COLO668 (cell line): ENCODE measurements at regions not wholly inside any gene's neighbourhood (a gene's known extent, or its start where the extent isn't known, plus 50 kb on each side); places are given as distances from the start of the nearest gene placed in this dataset.

ENCODE experiments used
- DNase-seq: peaks from one replicate; lab custom pipeline; 2025; ENCODE audit not compliant: unreplicated experiment; lab: John Stamatoyannopoulos, UW

DNA sequence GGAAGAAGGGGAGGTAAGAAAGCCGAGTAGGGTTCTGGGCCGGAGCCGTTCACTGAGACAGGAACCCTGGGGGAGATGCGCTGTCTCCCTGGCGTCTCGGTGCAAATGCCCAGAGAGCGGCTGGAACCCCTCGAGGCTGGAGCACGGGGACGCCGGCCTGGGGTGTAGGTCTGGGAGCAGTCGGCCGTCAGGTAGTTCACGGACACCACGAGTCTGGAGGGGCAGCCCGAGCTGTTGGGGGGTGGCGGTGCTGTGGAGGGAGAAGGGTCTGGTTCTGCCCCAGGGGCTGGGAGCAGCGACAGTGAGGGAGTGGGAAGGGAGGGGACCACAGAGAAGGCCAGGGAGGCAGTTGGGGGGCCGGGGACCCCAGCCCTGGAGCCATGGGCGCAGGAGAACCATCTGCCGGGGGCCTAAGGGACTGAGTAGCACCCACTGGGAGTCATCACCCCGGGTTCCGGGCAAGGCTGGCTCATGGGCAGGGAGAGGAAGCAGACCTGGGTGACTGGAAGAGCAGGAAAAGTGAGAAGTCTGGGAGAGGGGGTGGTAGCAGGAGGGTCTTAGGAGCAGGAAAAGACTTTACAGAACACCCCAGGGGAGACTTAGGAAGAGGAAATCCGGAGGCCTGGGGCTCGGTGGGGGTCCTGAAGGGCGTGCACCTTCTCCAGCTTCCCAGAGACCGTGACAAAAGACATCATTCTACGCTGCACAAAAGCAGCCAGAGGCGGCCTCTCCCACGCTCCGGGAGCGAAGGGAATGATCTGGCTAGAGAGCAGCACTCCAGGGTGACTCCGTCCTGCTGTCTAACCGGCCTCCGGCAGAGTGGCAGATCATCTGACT lies 173.1 kb upstream of the SOX1 start:
- no peak for DNase-seq

DNA sequence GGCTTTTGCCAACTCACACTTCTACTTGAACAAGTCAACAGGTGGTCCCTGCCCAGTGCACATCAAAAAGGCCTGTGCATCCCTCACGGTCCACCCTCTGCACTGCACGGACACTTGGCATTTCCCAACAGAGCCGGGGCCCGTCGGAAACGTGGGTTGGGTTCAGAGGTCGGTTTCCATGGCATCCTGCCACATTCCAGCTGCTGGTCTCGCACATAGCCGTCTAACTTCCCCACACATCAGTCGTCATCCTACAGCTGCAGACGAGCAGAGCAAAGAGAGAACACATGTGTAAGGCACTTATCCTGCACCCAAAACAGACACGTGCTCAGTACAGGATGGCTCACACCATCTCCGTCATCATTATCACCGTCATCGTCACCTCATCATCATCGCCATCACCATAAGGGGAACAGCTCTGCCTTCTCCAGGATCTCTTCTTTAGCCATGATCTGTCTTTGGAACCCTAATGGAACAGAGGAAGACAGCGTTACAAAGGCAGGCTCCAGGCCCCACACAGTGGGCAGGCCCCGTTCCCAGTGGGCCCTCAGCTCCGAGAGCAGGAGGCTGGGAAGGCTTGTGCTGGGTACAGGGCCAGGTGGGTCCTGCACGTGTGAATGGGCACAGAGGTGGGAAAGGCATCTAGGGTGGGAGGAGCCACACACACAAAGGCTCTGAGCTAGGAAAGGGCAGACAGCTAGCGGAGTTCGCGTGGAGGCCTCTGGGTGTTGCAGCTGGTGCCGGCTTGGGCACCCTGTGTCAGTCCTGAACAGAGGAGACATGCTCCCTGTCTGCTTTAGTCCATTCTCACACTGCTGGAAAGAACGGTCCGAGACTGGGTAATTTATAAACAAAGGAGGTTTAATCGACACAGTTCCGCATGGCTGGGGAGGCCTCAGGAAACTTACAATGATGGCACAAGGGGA lies 170.8 kb upstream of the SOX1 start:
- DNase-seq = no peak

DNA sequence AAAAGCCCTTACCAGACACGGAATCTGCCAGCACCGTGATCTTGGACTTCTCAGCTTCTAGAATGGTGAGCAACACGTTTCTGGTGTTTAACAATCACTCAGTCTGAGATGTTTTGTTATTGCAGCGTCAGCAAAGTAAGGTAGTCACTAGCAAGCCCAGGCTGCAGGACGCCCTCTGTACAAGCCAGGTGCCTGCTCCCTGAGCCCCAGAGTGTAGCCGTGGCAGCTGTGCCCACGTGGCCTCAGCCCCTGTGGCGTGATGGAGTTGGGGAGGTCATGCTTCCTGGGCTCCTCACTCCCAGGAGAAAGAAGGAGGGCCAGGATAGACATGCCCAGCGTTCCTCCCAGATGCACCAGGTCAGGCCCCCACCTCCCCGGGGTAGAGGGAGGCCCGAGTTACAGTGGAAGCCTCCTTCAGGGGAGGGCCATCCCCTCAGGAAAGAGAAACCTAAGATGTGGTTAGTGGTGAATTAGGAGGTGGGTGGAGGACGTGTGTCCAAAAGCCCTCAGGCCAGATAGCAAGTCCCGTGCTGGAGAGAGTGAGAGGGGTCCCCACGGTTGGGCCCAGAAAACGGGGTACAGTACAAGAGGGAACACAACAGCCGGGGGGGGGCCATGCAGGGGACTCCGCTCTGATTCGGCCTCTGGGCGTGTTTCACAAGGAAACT lies 169.6 kb upstream of the SOX1 start:
- DNase-seq = no peak

DNA sequence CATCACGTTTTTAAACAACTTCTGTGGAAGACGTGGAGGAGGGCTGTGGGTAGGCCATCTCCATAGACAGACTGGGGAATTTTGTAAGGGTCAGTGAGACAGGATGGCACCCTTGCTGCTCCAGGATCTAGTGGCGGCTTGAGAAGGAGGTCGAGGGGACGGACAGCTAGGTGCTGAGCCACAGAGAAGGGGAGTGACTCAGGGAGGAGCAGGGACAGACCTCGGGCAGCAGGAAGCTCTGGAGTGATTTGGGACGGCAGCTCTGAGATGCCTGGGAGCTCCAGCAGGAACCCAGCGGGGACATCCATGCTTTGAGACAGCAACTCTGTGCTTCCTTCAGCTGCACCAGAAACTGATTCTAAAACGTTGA lies 169.1 kb upstream of the SOX1 start:
- no peak for DNase-seq

DNA sequence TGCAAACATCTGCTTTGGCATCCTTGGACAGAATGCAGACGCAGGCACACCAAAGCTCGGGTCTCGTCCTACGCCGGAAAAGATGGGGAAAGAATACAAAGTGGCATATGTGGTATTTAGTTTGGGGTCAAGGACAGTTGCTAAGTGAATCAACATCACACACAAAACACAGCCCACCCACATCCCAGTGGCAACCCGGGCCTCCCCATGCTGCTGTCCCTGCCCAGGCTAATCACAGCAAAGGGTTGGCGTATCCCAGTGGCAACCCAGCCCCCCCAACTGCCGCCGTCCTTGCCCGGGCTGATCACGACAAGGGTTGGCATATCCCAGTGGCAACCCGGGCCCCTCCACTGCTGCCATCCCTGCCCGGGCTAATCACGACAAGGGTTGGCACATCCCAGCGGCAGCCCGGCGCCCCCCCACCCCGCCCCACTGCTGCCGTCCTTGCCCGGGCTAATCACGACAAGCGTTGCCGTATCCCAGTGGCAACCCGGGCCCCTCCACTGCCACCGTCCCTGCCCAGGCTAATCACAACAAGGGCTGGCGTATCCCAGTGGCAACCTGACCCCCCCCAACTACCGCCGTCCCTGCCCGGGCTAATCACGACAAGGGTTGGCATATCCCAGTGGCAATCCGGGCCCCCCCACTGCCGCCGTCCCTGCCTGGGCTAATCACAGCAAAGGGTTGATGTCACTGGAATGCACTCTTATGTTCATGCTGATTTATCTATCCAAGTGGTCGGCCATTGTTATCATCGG lies 167.8 kb upstream of the SOX1 start:
- DNase-seq = no peak

DNA sequence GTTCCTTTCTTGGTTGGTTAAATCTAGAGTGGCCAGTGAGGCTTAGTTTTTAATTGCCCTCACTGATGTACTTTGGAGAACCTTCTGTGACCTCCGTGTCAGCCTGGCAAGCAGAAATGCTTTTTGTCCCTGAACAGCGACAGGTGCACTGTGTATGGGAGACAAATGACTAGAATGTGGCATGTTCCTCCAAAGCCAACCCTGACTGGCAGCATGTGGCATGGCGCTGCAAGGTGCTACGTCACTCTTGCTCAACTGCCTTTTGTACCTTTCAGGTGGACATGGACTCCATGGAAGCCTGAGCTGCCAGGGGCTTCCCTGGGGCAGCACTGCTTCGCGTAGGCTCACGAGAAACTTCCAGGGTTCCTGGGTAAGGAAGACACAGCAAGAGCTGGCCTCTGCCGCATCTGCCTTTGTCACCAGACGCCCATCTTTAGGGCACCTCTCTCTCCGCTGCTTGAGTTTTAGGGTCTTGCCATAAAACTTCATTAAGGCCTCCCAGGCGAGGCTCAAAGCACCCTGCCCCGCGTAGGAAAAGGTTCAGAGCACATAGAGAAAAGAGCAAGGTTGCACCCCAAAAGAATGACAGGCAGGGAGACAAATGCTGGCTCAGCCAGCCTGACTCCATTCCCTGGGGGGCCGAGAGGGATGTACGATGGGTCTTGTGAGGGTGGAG lies 167.1 kb upstream of the SOX1 start:
- DNase-seq = no peak

DNA sequence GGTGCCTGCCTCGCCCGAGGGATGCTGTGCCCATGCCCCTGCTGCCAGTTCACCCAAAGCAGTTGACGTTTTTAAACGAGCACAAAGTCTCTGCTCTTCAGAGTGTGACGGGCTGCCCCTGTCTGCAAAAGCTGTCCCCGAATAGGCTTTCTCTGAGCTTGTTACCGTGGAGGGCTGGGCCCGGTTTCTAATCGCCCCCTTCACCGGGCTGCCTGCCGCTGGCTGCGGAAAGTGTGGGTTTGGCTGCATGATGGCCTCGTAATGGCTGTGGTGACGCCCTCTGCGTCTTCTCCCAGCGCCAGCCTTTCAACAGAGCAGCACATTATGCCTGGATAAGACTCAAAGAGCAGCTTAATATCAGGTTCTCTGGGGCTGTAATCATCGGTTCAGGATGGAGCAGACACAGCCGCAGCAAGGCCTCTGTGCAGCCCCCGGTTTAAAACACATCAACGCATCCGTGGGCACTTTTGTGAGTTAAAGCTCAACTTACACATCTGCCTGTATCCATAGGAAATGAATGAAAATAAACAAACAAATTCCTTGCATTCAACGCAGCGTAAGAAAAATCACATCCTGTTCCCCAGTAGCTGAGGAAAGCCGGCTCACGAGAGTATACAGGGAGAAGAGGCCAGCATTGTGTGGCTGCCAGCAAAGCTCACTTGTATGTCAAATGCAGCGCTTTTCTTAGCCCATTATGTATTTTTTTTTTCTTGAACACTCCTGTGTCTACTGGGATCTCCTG lies 166.4 kb upstream of the SOX1 start:
- no peak for DNase-seq

DNA sequence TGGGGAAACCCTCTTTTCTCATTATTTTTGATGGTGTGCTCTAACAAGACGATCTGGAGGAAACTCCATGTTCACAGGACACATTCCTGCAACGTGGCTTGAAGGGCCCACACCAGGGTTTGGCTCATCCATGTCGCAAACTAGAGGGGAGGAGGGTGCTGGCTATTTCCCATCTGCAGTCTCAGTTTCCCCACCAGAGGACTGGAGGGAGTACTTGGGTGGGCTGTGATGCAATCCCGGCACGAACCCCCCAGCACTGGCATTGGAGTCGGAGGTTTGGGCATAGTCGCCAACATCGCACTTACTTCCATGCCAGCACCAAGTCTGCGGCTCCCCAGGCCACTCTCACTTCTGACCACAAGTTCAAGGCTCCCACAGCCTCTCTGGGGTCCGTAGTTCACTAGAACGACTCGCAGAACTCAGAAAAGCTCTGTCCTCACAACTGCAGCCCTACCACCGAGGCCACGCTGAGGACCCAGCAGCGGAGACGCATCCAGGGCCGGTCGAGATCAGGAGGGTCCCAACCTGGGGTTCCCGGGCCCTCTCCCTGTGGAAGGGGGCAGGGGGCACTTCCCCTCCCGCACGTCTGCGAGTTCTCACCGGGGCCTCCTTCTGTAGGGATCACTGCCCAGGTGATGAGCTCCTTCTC lies 165.6 kb upstream of the SOX1 start:
- DNase-seq = no peak

DNA sequence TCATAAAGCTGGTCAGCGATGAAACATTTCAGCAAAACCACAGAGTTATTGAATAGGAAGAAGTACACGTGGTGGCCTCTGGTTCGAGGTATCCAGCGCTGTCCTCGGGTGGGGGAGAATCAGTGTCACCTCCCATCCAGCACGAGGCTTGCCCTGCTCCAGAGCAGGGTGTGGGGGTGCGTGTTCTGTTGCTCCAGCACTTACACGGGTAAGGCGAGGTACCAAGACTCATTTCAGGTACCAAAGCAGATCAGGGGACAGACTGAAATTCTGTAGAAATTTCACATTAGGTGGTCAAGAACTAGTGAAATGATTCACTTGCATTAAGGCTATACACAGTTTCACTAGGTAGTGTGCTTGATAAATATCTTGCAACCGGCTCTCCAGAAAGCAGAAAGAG lies 164.2 kb upstream of the SOX1 start:
- no peak for DNase-seq

DNA sequence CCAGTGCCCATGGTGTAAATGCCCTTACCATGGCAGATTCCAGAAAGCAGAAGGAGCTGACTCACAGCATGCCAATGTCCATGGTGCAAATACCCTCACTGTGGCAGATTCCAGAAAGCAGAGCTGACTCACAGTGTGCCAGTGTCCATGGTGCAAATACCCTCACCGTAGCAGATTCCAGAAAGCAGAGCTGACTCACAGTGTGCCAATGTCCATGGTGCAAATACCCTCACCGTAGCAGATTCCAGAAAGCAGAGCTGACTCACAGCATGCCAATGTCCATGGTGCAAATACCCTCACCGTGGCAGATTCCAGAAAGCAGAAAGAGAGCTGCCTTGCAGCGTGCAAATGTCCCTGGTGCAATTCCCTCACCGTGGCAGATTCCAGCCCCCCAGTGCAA lies 163.8 kb upstream of the SOX1 start:
- DNase-seq = no peak

DNA sequence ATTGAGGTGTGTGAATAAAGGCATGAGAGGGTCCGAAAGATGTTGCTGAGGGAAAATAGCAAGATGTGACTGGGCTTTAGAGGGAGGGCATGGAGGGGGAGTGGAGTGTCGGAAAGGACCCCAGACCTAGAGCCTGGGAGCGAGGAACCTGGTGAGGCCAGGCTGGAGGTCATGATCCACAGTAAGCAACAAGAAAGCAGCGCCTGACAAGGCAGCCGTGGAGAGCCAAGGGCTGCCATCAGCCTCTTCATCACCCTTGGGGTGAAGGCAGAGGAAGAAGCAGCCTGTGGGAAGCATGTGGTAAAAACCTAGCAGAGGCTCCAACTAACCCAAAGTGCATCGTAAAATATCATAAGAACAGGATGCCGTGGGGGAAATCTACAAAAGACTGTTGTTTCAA lies 162.8 kb upstream of the SOX1 start:
- DNase-seq = no peak

DNA sequence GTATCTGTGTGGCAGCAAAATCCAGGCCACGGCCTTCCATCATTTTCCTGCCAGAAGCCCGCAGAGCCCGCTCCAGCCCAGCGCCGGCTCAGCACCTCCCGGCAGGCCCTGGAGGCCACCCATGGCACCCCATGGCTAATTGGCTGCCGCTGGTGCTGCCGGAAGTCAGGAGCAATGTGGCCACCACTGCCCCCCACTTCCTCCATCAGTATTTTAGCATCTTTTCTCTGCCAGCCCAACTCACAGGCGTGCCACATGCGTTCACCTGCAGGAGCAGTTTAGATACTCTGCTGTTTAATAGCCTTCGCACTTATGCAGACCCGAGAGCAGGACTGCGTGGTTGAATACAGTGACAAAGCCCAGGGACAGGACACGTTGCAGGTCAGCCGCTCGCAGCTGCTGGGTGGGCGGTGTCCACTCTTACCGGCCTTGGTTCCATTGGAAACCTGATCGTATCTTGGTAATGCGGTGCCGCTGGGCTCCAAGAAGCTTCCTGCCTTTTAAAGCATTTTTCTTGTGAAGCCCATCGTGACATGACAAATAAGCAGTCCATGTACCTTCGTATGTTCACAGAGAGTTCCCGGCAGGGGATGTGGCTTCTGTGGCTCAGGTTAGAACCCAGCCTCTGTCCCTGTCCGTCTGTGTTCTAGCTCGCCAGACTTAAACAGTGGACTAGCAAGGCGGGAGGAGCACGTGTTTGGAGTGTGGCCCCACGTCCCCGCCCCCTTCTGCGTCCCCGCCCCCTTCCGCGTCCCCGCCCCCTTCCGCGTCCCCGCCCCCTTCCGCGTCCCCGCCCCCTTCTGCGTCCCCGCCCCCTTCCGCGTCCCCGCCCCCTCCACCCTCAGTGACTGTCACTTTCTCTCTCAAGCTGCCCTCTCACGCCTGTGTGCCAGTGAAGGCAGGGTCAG lies 162.0 kb upstream of the SOX1 start:
- DNase-seq = no peak

DNA sequence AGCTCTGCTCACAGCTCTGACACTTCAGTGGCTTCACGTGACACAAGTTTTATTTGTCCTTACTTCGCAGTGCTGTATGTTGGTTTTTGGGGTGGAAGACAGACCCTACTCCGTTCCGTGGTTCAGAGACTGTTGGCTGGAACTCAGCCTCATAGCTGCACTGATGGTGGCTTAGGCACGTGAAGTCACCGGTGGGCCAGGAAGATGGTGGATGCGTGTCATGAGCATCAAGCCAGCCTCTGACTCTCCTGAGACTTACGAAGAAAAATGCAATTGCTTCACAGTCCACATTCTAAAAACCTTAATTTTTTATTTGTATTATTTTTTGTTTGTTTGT lies 161.4 kb upstream of the SOX1 start:
- DNase-seq = no peak

DNA sequence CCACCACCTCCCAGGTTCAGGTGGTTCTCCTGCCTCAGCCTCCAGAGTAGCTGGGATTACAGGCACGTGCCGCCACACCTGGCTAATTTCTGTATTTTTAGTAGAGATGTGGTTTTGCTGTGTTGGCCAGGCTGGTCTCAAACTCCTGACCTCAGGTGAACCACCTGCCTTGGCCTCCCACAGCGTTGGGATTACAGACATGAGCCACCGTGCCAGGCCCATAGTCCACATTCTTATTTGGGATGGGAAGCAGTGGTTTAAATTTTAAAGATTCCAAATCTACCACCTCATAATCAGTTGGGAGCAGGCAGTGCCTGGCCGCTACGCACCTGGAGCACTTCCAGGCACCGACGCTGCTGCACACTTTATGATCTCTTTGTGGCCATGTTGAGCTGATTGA lies 160.6 kb upstream of the SOX1 start:
- DNase-seq = no peak

DNA sequence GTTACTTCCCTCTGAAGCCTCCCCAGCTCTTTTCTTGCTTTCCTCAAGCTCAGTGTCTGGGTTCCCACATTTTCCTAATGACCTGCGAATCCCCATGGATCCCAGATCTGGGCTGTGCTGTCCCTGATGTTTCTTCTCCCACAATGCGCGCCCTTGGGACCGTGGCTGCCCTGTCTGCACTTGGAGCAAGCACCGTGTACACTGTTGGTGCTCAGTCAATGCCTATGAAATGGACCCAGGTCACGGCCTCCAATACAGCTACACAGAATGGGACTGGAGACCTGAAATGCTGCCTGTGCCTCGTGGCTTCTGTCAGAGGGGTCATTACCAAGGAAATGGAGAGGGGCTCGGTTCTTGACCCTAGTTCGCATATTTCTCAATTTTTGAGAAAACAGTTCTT lies 160.1 kb upstream of the SOX1 start:
- DNase-seq = no peak

DNA sequence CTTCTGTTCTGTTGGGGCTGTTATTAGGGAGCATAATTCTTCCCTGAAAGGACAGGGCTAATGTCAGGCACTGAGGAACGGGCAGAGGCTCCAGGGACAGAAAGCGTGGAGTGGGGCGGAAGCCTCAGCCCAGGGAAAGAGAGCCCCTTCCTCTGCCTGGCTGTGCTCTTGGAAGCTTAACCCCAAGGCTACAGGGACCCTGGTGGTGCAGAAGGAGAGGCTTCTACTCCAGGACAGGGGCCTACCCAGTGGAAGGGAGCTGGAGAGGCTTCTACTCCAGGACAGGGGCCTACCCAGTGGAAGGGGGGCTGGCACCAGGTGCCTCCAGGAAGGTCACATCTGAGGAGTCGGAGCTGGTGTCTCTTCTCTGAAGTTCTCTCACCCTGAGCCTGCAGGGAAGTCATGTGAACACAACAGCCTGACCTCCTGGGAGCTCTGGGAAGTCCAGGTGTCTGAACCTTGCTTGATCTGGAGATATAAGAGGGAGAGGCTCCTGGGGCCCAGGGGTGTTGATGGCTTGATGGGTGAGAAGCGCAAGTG lies 159.5 kb upstream of the SOX1 start:
- no peak for DNase-seq

DNA sequence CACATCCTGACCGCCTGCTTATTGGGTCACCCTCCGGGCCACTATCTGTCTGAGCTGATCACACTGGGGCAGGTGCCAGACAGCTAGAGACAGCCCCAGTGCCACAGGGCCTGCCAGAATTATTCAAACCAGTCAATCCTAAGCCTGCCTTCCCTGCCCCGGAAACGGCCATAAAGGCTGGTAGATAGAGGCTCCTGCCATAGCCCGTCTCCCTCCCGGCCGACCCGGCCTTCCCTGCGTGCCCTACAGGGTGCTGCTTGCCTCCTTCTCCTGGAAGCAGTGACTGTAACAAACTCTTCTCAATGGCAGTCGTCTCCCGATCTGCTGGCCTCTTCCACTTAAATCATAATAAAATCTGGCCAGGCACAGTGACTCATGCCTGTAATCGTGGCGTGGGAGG lies 158.6 kb upstream of the SOX1 start:
- DNase-seq = no peak

DNA sequence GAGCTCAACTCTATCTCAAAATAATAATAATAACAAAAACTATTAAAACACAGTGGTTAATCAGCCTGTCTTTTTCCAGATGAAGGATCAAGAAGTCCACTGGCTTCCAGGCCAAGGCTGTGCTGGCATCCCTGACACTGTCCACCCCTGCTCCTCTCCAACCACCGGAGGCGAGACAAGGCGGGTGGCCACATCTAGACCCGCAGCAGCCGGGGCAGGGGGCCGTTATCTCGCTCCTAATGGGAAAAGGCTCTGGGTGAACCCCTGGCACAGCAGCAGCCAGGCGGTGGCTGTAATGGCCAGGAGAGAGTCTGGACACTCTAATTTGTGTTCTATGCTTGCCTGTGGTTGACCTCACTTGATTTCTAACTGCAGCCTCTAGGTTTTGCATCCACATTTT lies 158.0 kb upstream of the SOX1 start:
- no peak for DNase-seq
